ENCODE measurements at regions not wholly inside any gene's neighbourhood (a gene's known extent, or its start where the extent isn't known, plus 50 kb on each side); places are given as distances from the start of the nearest gene placed in this dataset.
"Not testable (repeated sequence)": the region's sequence is repeated elsewhere in the genome, so short reads cannot be mapped to it uniquely, and the experiment has no call there.

DNA sequence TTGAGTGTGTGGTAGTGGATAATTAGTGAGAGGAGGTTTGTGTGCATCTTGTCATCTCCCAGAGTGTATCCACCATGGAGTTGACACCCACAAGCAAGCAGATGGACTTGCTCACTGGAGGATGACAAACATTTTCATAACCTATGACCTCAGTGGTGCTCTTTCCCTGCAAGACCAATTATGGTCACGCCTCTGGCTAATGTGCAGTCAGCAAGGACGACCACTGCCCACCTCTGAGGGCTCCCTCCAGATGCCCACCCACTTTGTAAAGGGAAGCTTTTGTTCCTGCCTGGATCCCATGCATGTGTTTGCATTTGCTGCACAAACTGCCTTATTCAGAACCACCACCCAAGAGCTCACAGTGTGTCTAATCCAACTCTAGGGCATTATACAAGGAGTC is 982.8 kb downstream of the TMEM121 start:
- DNase-seq, result no peak
- Mint-ChIP-seq H3K27me3 (ENCODE audit: low read depth) (peaks cover 9% of the 10 kb centered on the region), H3K36me3 (ENCODE audit: low read depth) (no peaks in the 10 kb centered on the region), H3K4me1 (ENCODE audit: low read depth) (peaks cover 88% of the 10 kb centered on the region), H3K9me3 (ENCODE audit: insufficient read depth) (no peaks in the 10 kb centered on the region), H3K27ac (no peak overlapping the region), H3K4me3 (no peak overlapping the region)
- no peak for ATAC-seq
- CTCF ChIA-PET, result interaction anchor here (0.7 to 6.8 kb wide), 8 partner anchors 9 to 232 kb away, joined by 4 to 115 read pairs (median 38); no protein-coding TSS in a partner anchor
- POLR2A ChIA-PET, result no interaction called here

- Mint-ChIP-seq H3K9me3 (ENCODE audit: insufficient read depth) (no peaks in the 10 kb centered on the region), H3K27ac (no peak overlapping the region), H3K27me3 (ENCODE audit: low read depth) (peaks cover 8% of the 10 kb centered on the region), H3K36me3 (ENCODE audit: low read depth) (no peaks in the 10 kb centered on the region), H3K4me3 (no peak overlapping the region), H3K4me1 (ENCODE audit: low read depth) (peaks cover 84% of the 10 kb centered on the region)
- CTCF ChIA-PET, result interaction anchor here (1.3 to 6.8 kb wide), 7 partner anchors 12 to 231 kb away, joined by 4 to 115 read pairs (median 44); no protein-coding TSS in a partner anchor
- POLR2A ChIA-PET, result interaction anchor here (1.2 kb wide), 1 partner anchor 27 kb away, joined by 3 read pairs; no protein-coding TSS in a partner anchor
- DNase-seq, result no peak
- ATAC-seq, result no peak
Observed at GRCh38 chr14:106509807-106510206, 983.4 kb downstream of the TMEM121 start.

DNA sequence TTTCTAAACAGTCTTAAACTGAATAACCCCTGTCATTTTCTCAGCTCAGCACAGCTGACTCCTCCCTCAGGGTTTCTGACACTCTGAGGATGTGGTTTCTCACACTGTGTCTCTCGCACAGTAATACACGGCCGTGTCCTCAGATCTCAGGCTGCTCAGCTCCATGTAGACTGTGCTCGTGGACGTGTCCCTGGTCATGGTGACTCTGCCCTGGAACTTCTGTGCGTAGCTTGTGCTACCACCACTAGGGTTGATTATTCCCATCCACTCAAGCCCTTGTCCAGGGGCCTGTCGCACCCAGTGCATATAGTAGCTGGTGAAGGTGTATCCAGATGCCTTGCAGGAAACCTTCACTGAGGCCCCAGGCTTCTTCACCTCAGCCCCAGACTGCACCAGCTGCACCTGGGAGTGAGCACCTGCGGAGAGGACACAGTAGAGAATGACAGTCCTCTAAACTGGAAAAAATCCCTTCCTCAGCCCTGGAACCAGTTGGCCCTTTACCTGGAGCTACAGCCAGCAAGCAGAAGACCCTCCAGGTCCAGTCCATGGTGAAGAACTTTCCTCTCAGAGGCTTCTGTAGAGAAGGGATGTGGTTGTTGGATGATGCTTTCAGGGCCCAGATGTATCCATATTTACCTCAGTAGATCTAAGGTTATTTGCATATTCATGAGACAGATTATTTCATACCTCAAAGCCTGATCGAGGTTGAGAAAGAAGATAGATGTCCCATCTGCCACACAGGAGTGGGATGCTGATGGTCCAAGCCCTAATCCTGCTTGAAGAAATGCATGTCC is 984.8 kb downstream of the TMEM121 start:
- CTCF ChIA-PET, result interaction anchor here (1.0 to 6.8 kb wide), 10 partner anchors 10 to 279 kb away, joined by 3 to 115 read pairs (median 7); no protein-coding TSS in a partner anchor
- peak; percentile 79 for ATAC-seq
- Mint-ChIP-seq H3K36me3 (ENCODE audit: low read depth) (no peaks in the 10 kb centered on the region), H3K27ac (peak overlapping the region; percentile 93), H3K27me3 (ENCODE audit: low read depth) (peaks cover 17% of the 10 kb centered on the region), H3K4me3 (peak overlapping the region; percentile 56), H3K4me1 (ENCODE audit: low read depth) (peaks cover 71% of the 10 kb centered on the region), H3K9me3 (ENCODE audit: insufficient read depth) (no peaks in the 10 kb centered on the region)
- peak; percentile 82 for DNase-seq
- POLR2A ChIA-PET, result interaction anchor here (1.2 kb wide), 1 partner anchor 26 kb away, joined by 3 read pairs; no protein-coding TSS in a partner anchor

DNA sequence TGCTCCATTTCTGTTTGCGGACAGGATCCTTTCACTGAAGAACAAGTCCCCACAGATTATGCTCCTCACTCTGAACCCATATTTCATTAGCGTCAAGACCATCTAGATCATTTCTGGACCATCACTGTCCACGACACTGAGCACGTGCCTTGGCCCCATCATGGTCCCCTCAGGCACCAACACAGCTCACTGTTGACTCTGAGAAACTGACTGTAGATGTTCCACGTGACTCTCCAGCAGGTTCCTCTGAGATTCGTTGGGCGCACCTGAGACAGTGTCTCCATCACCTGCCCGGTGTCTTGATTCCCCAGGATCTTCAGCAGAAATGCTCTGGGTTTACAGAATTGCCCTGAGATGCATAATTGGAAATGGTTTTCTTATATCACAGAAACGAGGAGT is 985.4 kb downstream of the TMEM121 start:
- H3K27ac Mint-ChIP-seq, result peak overlapping the region; percentile 93
- ChIA-PET POLR2A (no interaction called here), CTCF (interaction anchor here (1.1 to 6.8 kb wide), 7 partner anchors 10 to 279 kb away, joined by 3 to 115 read pairs (median 8); no protein-coding TSS in a partner anchor)
- no peaks in the 10 kb centered on the region for H3K36me3 Mint-ChIP-seq (ENCODE audit: low read depth)
- H3K4me3 Mint-ChIP-seq, result no peak overlapping the region
- DNase-seq (no peak), ATAC-seq (no peak)
- peaks cover 65% of the 10 kb centered on the region for H3K4me1 Mint-ChIP-seq (ENCODE audit: low read depth)
- H3K9me3 Mint-ChIP-seq (ENCODE audit: insufficient read depth), result no peaks in the 10 kb centered on the region
- H3K27me3 Mint-ChIP-seq (ENCODE audit: low read depth), result peaks cover 19% of the 10 kb centered on the region

- no peak overlapping the region for H3K4me3 Mint-ChIP-seq
- H3K36me3 Mint-ChIP-seq (ENCODE audit: low read depth), result no peaks in the 10 kb centered on the region
- ChIA-PET POLR2A (interaction anchor here (0.7 kb wide), 1 partner anchor 38 kb away, joined by 3 read pairs; no protein-coding TSS in a partner anchor), CTCF (interaction anchor here (1.2 to 1.6 kb wide), 3 partner anchors 93 to 150 kb away, joined by 3 to 4 read pairs (median 4); no protein-coding TSS in a partner anchor)
- no peak for ATAC-seq
- H3K9me3 Mint-ChIP-seq (ENCODE audit: insufficient read depth), result no peaks in the 10 kb centered on the region
- no peak overlapping the region for H3K27ac Mint-ChIP-seq
- no peak for DNase-seq
- peaks cover 19% of the 10 kb centered on the region for H3K27me3 Mint-ChIP-seq (ENCODE audit: low read depth)
- H3K4me1 Mint-ChIP-seq (ENCODE audit: low read depth), result peaks cover 59% of the 10 kb centered on the region
Observed at GRCh38 chr14:106513302-106513701, 986.9 kb downstream of the TMEM121 start.

DNA sequence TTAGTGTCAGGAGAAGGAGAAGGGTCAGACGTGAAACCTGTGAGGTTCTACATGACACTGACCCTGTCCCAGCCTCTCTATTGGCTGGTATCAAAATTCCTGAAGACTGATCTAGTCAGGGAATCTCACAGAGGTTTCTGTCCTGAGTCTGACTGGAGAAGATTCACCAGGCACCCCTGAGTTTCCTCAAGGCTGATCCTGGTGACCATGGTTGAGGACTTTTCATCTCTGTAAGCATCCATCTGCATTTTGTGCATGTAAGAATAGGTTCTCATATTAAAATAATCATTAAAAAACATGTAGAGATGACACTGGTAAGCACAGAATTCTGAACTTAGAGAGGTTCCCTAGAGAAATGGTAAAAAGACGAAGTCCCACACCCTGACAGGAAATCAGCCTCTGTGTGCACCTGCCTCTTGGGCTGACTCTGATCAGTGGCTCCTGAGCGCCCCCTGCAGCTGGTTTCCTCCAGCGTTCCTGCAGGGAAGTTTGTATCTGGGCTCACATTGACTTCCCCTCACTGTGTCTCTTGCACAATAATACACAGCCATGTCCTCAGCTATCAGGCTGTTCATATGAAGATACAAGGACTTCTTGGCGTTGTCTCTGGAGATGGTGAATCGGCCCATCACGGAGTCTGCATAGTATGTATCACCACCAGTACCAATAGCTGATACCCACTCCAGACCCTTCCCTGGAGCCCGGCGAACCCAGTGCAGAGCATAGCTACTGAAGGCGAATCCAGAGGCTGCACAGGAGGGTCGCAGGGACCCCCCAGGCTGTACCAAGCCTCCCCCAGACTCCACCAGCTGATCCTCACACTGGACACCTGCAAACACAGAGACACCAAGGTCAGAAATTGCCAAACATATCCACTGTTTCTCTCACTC is 991.9 kb downstream of the TMEM121 start:
- peak; percentile 81 for ATAC-seq
- Mint-ChIP-seq H3K27ac (no peak overlapping the region), H3K4me1 (ENCODE audit: low read depth) (peaks cover 14% of the 10 kb centered on the region), H3K27me3 (ENCODE audit: low read depth) (peaks cover 34% of the 10 kb centered on the region), H3K9me3 (ENCODE audit: insufficient read depth) (no peaks in the 10 kb centered on the region), H3K4me3 (no peak overlapping the region), H3K36me3 (ENCODE audit: low read depth) (no peaks in the 10 kb centered on the region)
- POLR2A ChIA-PET, result no interaction called here
- peak; percentile 91 for DNase-seq
- CTCF ChIA-PET, result interaction anchor here (0.8 to 10.4 kb wide), 21 partner anchors 9 to 210 kb away, joined by 3 to 84 read pairs (median 4); no protein-coding TSS in a partner anchor

- peaks cover 11% of the 10 kb centered on the region for H3K4me1 Mint-ChIP-seq (ENCODE audit: low read depth)
- H3K4me3 Mint-ChIP-seq; DNase-seq; H3K36me3 Mint-ChIP-seq (ENCODE audit: low read depth); H3K9me3 Mint-ChIP-seq (ENCODE audit: insufficient read depth); POLR2A ChIA-PET; ATAC-seq; H3K27ac Mint-ChIP-seq: not testable (repeated sequence)
- peaks cover 25% of the 10 kb centered on the region for H3K27me3 Mint-ChIP-seq (ENCODE audit: low read depth)
- CTCF ChIA-PET, result interaction anchor here (0.9 to 16.1 kb wide), 5 partner anchors 9 to 105 kb away, joined by 3 to 240 read pairs (median 55); no protein-coding TSS in a partner anchor
Observed at GRCh38 chr14:106522118-106522517, 995.7 kb downstream of the TMEM121 start.

GRCh38 chr14:106522990-106523389 is 996.6 kb downstream of the TMEM121 start:
- peaks cover 6% of the 10 kb centered on the region for H3K9me3 Mint-ChIP-seq (ENCODE audit: insufficient read depth)
- peaks cover 27% of the 10 kb centered on the region for H3K27me3 Mint-ChIP-seq (ENCODE audit: low read depth)
- H3K4me3 Mint-ChIP-seq, result no peak overlapping the region
- POLR2A ChIA-PET, result no interaction called here
- no peaks in the 10 kb centered on the region for H3K36me3 Mint-ChIP-seq (ENCODE audit: low read depth)
- ATAC-seq, result no peak
- CTCF ChIA-PET, result interaction anchor here (0.9 to 16.1 kb wide), 6 partner anchors 8 to 106 kb away, joined by 3 to 240 read pairs (median 30); no protein-coding TSS in a partner anchor
- H3K27ac Mint-ChIP-seq, result no peak overlapping the region
- peaks cover 5% of the 10 kb centered on the region for H3K4me1 Mint-ChIP-seq (ENCODE audit: low read depth)
- DNase-seq, result no peak

DNA sequence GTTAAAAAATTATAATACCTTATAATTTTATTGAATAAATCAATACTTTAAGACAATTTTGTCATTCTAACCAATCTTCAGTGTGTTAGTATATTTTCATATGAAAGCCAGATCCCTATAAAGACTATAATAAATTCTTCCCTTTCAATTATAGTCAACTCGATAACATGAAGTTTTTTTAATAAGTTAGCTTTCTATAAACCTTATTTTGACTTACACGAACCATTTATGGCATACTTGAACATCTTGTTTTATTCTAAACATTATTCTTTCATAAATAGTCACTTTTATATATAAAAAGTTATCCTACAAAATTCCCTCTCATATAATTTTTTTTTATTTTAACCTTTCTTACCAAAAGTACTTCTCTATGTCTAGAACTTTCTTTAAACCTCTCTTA is 1002.3 kb downstream of the TMEM121 start:
- Mint-ChIP-seq H3K4me1 (ENCODE audit: low read depth) (peaks cover 5% of the 10 kb centered on the region), H3K4me3 (no peak overlapping the region), H3K36me3 (ENCODE audit: low read depth) (no peaks in the 10 kb centered on the region), H3K27me3 (ENCODE audit: low read depth) (peaks cover 29% of the 10 kb centered on the region), H3K27ac (no peak overlapping the region), H3K9me3 (ENCODE audit: insufficient read depth) (peaks cover 15% of the 10 kb centered on the region)
- CTCF ChIA-PET, result interaction anchor here (1.2 to 16.1 kb wide), 11 partner anchors 8 to 156 kb away, joined by 3 to 240 read pairs (median 11); no protein-coding TSS in a partner anchor
- DNase-seq, result no peak
- ATAC-seq, result no peak
- POLR2A ChIA-PET, result no interaction called here

- Mint-ChIP-seq H3K4me1 (ENCODE audit: low read depth) (peaks cover 5% of the 10 kb centered on the region), H3K36me3 (ENCODE audit: low read depth) (no peaks in the 10 kb centered on the region), H3K27me3 (ENCODE audit: low read depth) (peaks cover 30% of the 10 kb centered on the region), H3K27ac (no peak overlapping the region), H3K9me3 (ENCODE audit: insufficient read depth) (peaks cover 14% of the 10 kb centered on the region), H3K4me3 (no peak overlapping the region)
- CTCF ChIA-PET, result interaction anchor here (0.6 to 16.1 kb wide), 20 partner anchors 10 to 525 kb away, joined by 3 to 240 read pairs (median 5); no protein-coding TSS in a partner anchor
- ATAC-seq, result no peak
- no peak for DNase-seq
- POLR2A ChIA-PET, result interaction anchor here (0.7 kb wide), 1 partner anchor 27 kb away, joined by 3 read pairs; no protein-coding TSS in a partner anchor
Observed at GRCh38 chr14:106530031-106530422, 1003.6 kb downstream of the TMEM121 start.

Data from activated CD8-positive, alpha-beta T cell treated with anti-CD3 and anti-CD28 coated beads, Interleukin-2, amount 10 ng/mL, durations not matched to agents 7 days and 5 days (primary cell).